HL-60 (cell line): ENCODE measurements at regions not wholly inside any gene's neighbourhood (a gene's known extent, or its start where the extent isn't known, plus 50 kb on each side); places are given as distances from the start of the nearest gene placed in this dataset.

ENCODE experiments used
- CTCF ChIP-seq: IDR thresholded peaks from one replicate; pipeline ENCODE4 v1.5.1; 2011; ENCODE audit warnings: low read length, control low read depth, inconsistent platforms; ENCODE audit not compliant: insufficient read depth
- POLR2AphosphoS5 ChIP-seq: IDR thresholded peaks from 2 replicates; pipeline ENCODE4 v1.6.1; 2012; ENCODE audit warnings: low read depth
- REST ChIP-seq: IDR thresholded peaks from 2 replicates; pipeline ENCODE4 v1.6.1; 2012; ENCODE audit warnings: low read depth; ENCODE audit not compliant: insufficient replicate concordance

GRCh38 chr2:105166688-105167087 lies 74.9 kb upstream of the GPR45 start:
- TF ChIP-seq CTCF = no peak
- TF ChIP-seq REST = no peak
- TF ChIP-seq POLR2AphosphoS5 = no peak
